Body of pancreas (tissue), 4 donors: ENCODE measurements at regions not wholly inside any gene's neighbourhood (a gene's known extent, or its start where the extent isn't known, plus 50 kb on each side); places are given as distances from the start of the nearest gene placed in this dataset.

Source experiments
- POLR2A ChIP-seq, 3 donors: fragments of 450-650 bp; IDR thresholded peaks; one replicate each; pipeline ENCODE4 v1.6.1; 2016; ENCODE audit warnings: antibody characterized with exemption in 3 of 3, mild to moderate bottlenecking in 2 of 3
- TF ChIP-seq, protein P1 (sequence below), 7 experiments: fragments of 450-650 bp in 4 of 7; fragments of 200-600 bp in 3 of 7; sonication (generic) in 3 of 7; IDR thresholded peaks; one replicate each; pipeline ENCODE4 v1.5.1; 2016 to 2019; ENCODE audit warnings: antibody characterized with exemption in 7 of 7

DNA sequence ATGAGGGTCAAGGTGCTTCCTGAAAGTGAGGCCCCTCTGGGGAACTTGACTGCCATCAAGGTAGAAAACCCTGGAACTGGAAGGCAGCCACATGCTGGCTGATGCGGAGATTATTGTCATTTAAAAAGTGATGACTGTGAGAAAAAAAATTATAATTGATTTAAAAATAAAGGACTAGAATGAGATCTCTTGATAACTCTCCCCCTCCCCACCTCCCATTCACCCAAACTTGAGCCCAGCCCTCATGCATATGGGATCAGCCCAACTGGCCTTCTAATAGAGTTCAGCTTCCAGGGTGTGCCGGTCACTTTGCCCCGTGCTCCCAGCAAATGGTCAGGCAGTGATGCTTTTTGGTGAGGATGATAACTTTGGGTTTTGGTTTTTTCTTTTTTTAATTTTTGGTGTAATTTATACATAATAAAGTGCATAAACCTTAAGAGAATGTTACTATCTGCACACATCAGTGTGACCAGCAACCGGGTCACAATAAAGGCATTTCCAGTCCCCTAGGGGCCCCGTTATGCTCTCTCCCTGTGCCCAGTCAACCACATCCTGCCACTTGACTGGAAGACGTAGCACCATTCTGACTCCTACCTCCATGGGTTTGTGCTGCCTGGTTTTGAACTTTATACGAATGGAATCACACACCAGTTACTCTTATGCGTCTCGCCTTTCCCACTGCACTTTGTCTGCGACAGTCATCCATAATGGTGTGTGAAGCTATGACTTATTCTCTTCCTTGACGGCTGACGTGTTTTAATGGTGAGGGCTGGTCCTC lies 187.9 kb downstream of the USP12 start:
- TF ChIP-seq, protein P1, sequence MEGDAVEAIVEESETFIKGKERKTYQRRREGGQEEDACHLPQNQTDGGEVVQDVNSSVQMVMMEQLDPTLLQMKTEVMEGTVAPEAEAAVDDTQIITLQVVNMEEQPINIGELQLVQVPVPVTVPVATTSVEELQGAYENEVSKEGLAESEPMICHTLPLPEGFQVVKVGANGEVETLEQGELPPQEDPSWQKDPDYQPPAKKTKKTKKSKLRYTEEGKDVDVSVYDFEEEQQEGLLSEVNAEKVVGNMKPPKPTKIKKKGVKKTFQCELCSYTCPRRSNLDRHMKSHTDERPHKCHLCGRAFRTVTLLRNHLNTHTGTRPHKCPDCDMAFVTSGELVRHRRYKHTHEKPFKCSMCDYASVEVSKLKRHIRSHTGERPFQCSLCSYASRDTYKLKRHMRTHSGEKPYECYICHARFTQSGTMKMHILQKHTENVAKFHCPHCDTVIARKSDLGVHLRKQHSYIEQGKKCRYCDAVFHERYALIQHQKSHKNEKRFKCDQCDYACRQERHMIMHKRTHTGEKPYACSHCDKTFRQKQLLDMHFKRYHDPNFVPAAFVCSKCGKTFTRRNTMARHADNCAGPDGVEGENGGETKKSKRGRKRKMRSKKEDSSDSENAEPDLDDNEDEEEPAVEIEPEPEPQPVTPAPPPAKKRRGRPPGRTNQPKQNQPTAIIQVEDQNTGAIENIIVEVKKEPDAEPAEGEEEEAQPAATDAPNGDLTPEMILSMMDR (IDR thresholded peaks at IDR 0.05): no peak
- no peak for TF ChIP-seq POLR2A (IDR thresholded peaks at IDR 0.05)
